Thyroid gland (tissue), 4 donors: ENCODE measurements at regions not wholly inside any gene's neighbourhood (a gene's known extent, or its start where the extent isn't known, plus 50 kb on each side); places are given as distances from the start of the nearest gene placed in this dataset.

ENCODE experiments used
- CTCF ChIP-seq, 6 experiments: fragments of 200-600 bp in 3 of 6; fragments of 450-650 bp in 3 of 6; sonication (generic) in 3 of 6; IDR thresholded peaks; one replicate each; pipeline ENCODE4 v1.5.1; 2016 to 2019; ENCODE audit warnings: antibody characterized with exemption in 6 of 6, mild to moderate bottlenecking in 2 of 6, inconsistent platforms in 1 of 6, moderate library complexity in 1 of 6
- POLR2A ChIP-seq, 2 donors: fragments of 450-650 bp; IDR thresholded peaks; one replicate each; pipeline ENCODE4 v1.6.1; 2017; ENCODE audit warnings: antibody characterized with exemption in 2 of 2, mild to moderate bottlenecking in 2 of 2, moderate library complexity in 1 of 2

GRCh38 chr5:39757131-39757530, 332.4 kb upstream of the DAB2 start:
- TF ChIP-seq CTCF (IDR thresholded peaks at IDR 0.05) = no peak
- TF ChIP-seq POLR2A (IDR thresholded peaks at IDR 0.05) = no peak
